PC-9 (cell line): ENCODE measurements at regions not wholly inside any gene's neighbourhood (a gene's known extent, or its start where the extent isn't known, plus 50 kb on each side); places are given as distances from the start of the nearest gene placed in this dataset.

ENCODE experiments used
- EZH2 ChIP-seq: fragments of 200-600 bp; sonication (generic); IDR thresholded peaks from 2 replicates; pipeline ENCODE4 v1.8.0; 2017; ENCODE audit warnings: antibody characterized with exemption, low read depth
- TF ChIP-seq, protein P1 (sequence below): fragments of 200-600 bp; sonication (generic); conservative IDR thresholded peaks from 2 replicates; pipeline ENCODE4 v1.6.1; 2017; ENCODE audit warnings: mixed run types, antibody characterized with exemption, mild to moderate bottlenecking, moderate library complexity

GRCh38 chr13:106402866-106403265 lies 132.6 kb downstream of the EFNB2 start:
- TF ChIP-seq EZH2, result no peak
- TF ChIP-seq, protein P1, sequence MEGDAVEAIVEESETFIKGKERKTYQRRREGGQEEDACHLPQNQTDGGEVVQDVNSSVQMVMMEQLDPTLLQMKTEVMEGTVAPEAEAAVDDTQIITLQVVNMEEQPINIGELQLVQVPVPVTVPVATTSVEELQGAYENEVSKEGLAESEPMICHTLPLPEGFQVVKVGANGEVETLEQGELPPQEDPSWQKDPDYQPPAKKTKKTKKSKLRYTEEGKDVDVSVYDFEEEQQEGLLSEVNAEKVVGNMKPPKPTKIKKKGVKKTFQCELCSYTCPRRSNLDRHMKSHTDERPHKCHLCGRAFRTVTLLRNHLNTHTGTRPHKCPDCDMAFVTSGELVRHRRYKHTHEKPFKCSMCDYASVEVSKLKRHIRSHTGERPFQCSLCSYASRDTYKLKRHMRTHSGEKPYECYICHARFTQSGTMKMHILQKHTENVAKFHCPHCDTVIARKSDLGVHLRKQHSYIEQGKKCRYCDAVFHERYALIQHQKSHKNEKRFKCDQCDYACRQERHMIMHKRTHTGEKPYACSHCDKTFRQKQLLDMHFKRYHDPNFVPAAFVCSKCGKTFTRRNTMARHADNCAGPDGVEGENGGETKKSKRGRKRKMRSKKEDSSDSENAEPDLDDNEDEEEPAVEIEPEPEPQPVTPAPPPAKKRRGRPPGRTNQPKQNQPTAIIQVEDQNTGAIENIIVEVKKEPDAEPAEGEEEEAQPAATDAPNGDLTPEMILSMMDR, result no peak
